GM12865 (cell line): ENCODE measurements at regions not wholly inside any gene's neighbourhood (a gene's known extent, or its start where the extent isn't known, plus 50 kb on each side); places are given as distances from the start of the nearest gene placed in this dataset.

ENCODE experiments used
- DNase-seq: peaks from one replicate; pipeline ENCODE4 v3.0.0; 2010; ENCODE audit warnings: low read depth
- H3K4me3 ChIP-seq: 2 replicates; pipeline ENCODE4 v1.5.1; 2011; ENCODE audit warnings: mild to moderate bottlenecking, low read depth, low read length, control low read depth
- CTCF ChIP-seq: IDR thresholded peaks from 2 replicates; pipeline ENCODE4 v1.5.1; 2011; ENCODE audit warnings: low read length, control low read depth, low read depth, inconsistent platforms; ENCODE audit not compliant: insufficient read depth; ENCODE audit errors: missing control alignments

- no peak for TF ChIP-seq CTCF
- DNase-seq = no peak
Measured at GRCh38 chr5:85823462-85824426, 794.0 kb upstream of the COX7C start.

GRCh38 chr5:85838781-85839180 is 779.0 kb upstream of the COX7C start:
- no peak for DNase-seq
- no peak for TF ChIP-seq CTCF
- H3K4me3 ChIP-seq = no peak overlapping the region

More at GRCh38 chr5:85823462-85824426, 794.0 kb upstream of the COX7C start:
- H3K4me3 ChIP-seq = no peak overlapping the region

DNA sequence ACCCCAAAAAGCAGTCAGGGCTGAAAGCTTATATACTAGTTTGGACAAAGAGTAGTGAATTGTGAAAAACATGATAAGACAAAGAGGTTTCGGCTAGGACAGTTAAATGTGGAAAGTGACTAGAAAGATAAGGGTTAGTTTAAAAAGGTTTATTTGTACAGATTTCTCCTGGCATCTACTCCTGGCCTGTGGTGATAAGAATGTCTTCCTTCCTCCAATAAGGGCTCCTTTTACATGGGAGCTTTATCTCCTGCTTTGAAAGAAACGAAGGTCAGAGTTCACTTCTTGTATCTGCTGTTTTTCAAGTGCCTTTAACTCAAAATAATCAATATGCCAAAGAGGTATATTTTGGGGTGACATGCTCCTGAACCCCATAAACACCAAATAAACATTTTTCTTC is 776.1 kb upstream of the COX7C start:
- TF ChIP-seq CTCF = no peak
- H3K4me3 ChIP-seq = no peak overlapping the region

DNA sequence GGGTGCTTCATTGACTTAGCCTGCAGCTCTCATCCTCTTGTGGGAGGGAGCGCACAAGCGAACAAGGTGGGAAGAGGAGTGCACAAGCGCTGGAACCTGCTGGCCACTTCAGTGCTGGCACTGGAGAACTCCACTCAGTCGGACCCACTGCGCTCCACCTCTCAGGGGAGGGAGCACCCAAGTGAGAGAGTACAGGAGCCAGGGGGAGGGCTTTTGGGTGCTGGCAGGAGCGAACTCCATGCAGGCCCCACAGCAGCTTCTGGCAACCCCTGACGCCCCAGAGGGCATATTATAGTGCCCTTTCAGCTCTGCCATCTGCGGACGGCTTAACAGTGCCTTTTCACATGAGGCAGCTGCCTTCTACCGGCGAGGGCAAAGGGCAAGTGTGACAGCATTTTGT is 774.2 kb upstream of the COX7C start:
- no peak overlapping the region for H3K4me3 ChIP-seq
- TF ChIP-seq CTCF = no peak
- DNase-seq = no peak

More for the DNA sequence above, 776.1 kb upstream of the COX7C start:
- DNase-seq = no peak

GRCh38 chr5:85849411-85849810 is 768.3 kb upstream of the COX7C start:
- no peak overlapping the region for H3K4me3 ChIP-seq
- TF ChIP-seq CTCF = no peak
- no peak for DNase-seq

GRCh38 chr5:85865296-85865695 is 752.4 kb upstream of the COX7C start:
- DNase-seq = no peak
- no peak for TF ChIP-seq CTCF
- H3K4me3 ChIP-seq = no peak overlapping the region
